ENCODE measurements at regions not wholly inside any gene's neighbourhood (a gene's known extent, or its start where the extent isn't known, plus 50 kb on each side); places are given as distances from the start of the nearest gene placed in this dataset.

- Histone ChIP-seq H3K4me1 (ENCODE audit: control insufficient read depth, insufficient read depth, low read length, unreplicated experiment) (peaks cover 29% of the 10 kb centered on the region), H2AFZ (ENCODE audit: low read length, unreplicated experiment) (no peak overlapping the region), H3K79me2 (ENCODE audit: control insufficient read depth, insufficient read depth, low read length, unreplicated experiment) (no peaks in the 10 kb centered on the region), H3K27ac (ENCODE audit: low read depth, low read length) (no peak overlapping the region), H3K27me3 (ENCODE audit: insufficient read depth, low read length) (peaks cover 11% of the 10 kb centered on the region), H3K36me3 (ENCODE audit: insufficient read depth, low read length) (no peaks in the 10 kb centered on the region), H3K4me3 (ENCODE audit: low read depth, low read length) (no peak overlapping the region)
Measured at GRCh38 chr10:30782537-30783461, 153.2 kb upstream of the LYZL2 start.

- no peaks in the 10 kb centered on the region for H3K36me3 ChIP-seq (ENCODE audit: insufficient read depth, low read length)
- no peak overlapping the region for H3K4me3 ChIP-seq (ENCODE audit: low read depth, low read length)
- no peak overlapping the region for H3K27ac ChIP-seq (ENCODE audit: low read depth, low read length)
- H2AFZ ChIP-seq (ENCODE audit: low read length, unreplicated experiment), result no peak overlapping the region
- peaks cover 28% of the 10 kb centered on the region for H3K4me1 ChIP-seq (ENCODE audit: control insufficient read depth, insufficient read depth, low read length, unreplicated experiment)
- H3K79me2 ChIP-seq (ENCODE audit: control insufficient read depth, insufficient read depth, low read length, unreplicated experiment), result no peaks in the 10 kb centered on the region
- H3K27me3 ChIP-seq (ENCODE audit: insufficient read depth, low read length), result peaks cover 14% of the 10 kb centered on the region
Measured at GRCh38 chr10:30782157-30782536, 152.6 kb upstream of the LYZL2 start.

DNA sequence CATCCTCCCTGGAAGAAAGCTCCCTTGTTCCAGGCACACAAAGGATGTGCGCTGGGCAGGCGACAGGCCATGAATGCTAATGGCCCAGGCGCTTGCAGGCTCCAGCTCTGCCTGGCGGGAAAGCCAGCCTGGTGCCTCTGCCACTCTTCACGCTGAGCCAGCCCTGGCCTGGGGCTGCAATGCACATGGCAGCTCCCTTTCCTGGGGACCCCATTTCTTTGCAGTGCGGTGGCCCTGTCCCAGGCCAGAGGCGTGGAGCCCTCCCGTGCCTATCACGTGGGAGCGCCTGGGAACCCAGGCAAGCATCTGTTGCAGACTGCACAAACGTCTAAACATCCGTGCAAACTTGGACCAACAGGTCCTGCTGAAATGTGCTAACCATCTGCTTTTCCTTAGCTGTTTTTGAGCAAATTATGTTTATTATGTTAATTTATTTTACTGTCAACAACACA lies 152.1 kb upstream of the LYZL2 start:
- Histone ChIP-seq H3K79me2 (ENCODE audit: control insufficient read depth, insufficient read depth, low read length, unreplicated experiment) (no peaks in the 10 kb centered on the region), H3K4me3 (ENCODE audit: low read depth, low read length) (no peak overlapping the region), H3K27ac (ENCODE audit: low read depth, low read length) (no peak overlapping the region), H3K27me3 (ENCODE audit: insufficient read depth, low read length) (peaks cover 14% of the 10 kb centered on the region), H3K4me1 (ENCODE audit: control insufficient read depth, insufficient read depth, low read length, unreplicated experiment) (peaks cover 29% of the 10 kb centered on the region), H3K36me3 (ENCODE audit: insufficient read depth, low read length) (no peaks in the 10 kb centered on the region), H2AFZ (ENCODE audit: low read length, unreplicated experiment) (no peak overlapping the region)

DNA sequence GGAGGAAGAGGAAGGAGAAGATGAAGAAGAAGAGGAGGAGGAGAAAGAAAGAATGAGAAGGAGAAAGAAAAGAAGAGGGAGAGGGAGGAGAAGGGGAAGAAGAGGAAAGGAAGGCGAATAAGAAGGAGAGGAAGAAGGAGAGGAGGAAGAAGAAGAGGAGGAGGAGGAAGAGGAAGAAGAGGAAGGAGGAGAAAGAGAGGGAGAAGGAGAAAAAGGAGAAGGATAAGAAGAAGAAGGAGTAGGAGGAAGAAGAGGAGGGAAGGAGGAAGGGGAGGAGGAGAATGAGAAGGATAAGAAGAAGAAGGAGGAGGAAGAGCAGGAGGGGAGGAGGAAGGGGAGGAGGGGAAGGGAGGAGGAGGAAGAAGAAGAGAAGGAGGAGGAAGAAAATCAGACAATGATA lies 149.2 kb upstream of the LYZL2 start:
- no peak overlapping the region for H3K4me3 ChIP-seq (ENCODE audit: low read depth, low read length)
- peaks cover 22% of the 10 kb centered on the region for H3K4me1 ChIP-seq (ENCODE audit: control insufficient read depth, insufficient read depth, low read length, unreplicated experiment)
- no peaks in the 10 kb centered on the region for H3K79me2 ChIP-seq (ENCODE audit: control insufficient read depth, insufficient read depth, low read length, unreplicated experiment)
- H2AFZ ChIP-seq (ENCODE audit: low read length, unreplicated experiment), result no peak overlapping the region
- no peaks in the 10 kb centered on the region for H3K36me3 ChIP-seq (ENCODE audit: insufficient read depth, low read length)
- peaks cover 14% of the 10 kb centered on the region for H3K27me3 ChIP-seq (ENCODE audit: insufficient read depth, low read length)
- H3K27ac ChIP-seq (ENCODE audit: low read depth, low read length), result no peak overlapping the region

DNA sequence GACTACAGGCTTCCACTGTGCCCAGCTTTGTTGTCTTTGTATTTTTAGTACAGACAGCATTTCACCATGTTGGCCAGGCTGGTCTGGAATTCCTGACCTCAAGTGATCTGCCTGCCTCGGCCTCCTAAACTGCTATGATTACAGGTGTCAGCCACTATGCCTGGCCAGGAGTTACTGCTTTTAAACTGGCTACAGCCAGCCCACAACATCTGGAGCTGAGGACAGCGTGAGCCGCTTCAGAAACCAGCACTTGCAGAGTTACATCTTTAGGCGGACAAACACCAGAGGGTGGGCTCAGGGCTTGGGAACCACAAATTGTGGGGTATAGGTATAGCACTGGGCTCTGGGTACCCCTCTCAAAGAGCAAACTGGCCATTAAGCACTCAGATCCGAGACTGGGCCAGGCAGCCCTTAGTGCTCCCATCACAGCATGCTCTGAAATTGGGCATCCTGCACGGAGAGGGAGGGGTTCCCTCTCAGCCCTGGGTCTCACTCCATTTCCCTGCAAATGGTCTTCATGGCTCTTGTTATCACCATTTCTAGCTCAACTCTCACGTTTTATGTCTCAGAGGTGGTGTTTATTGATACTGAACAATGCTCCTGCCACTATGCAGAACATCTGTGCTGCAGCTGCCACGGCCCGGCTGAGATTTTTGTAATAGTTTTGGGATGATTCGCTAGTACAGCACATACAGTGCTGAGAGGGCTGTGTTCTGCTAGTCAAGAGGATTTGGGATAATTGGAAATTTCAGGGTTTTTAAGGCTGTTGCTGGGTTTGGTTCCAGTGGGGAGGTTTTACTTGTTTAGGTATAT lies 146.4 kb upstream of the LYZL2 start:
- Histone ChIP-seq H2AFZ (ENCODE audit: low read length, unreplicated experiment) (no peak overlapping the region), H3K79me2 (ENCODE audit: control insufficient read depth, insufficient read depth, low read length, unreplicated experiment) (no peaks in the 10 kb centered on the region), H3K27ac (ENCODE audit: low read depth, low read length) (no peak overlapping the region), H3K27me3 (ENCODE audit: insufficient read depth, low read length) (peaks cover 14% of the 10 kb centered on the region), H3K4me1 (ENCODE audit: control insufficient read depth, insufficient read depth, low read length, unreplicated experiment) (peaks cover 5% of the 10 kb centered on the region), H3K36me3 (ENCODE audit: insufficient read depth, low read length) (no peaks in the 10 kb centered on the region), H3K4me3 (ENCODE audit: low read depth, low read length) (no peak overlapping the region)

- H2AFZ ChIP-seq (ENCODE audit: low read length, unreplicated experiment), result no peak overlapping the region
Measured at GRCh38 chr10:30774261-30774660, 144.7 kb upstream of the LYZL2 start.

DNA sequence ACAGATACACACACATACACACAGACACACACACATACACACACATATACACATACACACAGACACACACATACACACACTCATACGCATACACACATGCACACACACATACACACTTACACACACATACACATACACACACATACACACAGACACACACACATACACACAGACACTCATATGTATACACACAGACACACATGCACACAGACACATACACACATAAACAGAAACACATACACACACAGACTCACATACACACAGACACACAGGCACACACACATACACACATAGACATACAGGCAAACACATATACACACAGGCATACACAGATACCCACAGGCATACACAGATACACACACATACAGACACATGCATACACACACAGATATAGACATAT lies 143.9 kb upstream of the LYZL2 start:
- no peak overlapping the region for H3K27ac ChIP-seq (ENCODE audit: low read depth, low read length)
- no peak overlapping the region for H2AFZ ChIP-seq (ENCODE audit: low read length, unreplicated experiment)
- H3K4me1 ChIP-seq (ENCODE audit: control insufficient read depth, insufficient read depth, low read length, unreplicated experiment), result peaks cover 5% of the 10 kb centered on the region
- no peaks in the 10 kb centered on the region for H3K79me2 ChIP-seq (ENCODE audit: control insufficient read depth, insufficient read depth, low read length, unreplicated experiment)
- H3K36me3 ChIP-seq (ENCODE audit: insufficient read depth, low read length), result no peaks in the 10 kb centered on the region
- H3K27me3 ChIP-seq (ENCODE audit: insufficient read depth, low read length), result peaks cover 7% of the 10 kb centered on the region
- H3K4me3 ChIP-seq (ENCODE audit: low read depth, low read length), result no peak overlapping the region

More at GRCh38 chr10:30774261-30774660, 144.7 kb upstream of the LYZL2 start:
- Histone ChIP-seq H3K27ac (ENCODE audit: low read depth, low read length) (no peak overlapping the region), H3K79me2 (ENCODE audit: control insufficient read depth, insufficient read depth, low read length, unreplicated experiment) (no peaks in the 10 kb centered on the region), H3K36me3 (ENCODE audit: insufficient read depth, low read length) (no peaks in the 10 kb centered on the region), H3K4me1 (ENCODE audit: control insufficient read depth, insufficient read depth, low read length, unreplicated experiment) (peaks cover 5% of the 10 kb centered on the region), H3K27me3 (ENCODE audit: insufficient read depth, low read length) (peaks cover 12% of the 10 kb centered on the region), H3K4me3 (ENCODE audit: low read depth, low read length) (no peak overlapping the region)

DNA sequence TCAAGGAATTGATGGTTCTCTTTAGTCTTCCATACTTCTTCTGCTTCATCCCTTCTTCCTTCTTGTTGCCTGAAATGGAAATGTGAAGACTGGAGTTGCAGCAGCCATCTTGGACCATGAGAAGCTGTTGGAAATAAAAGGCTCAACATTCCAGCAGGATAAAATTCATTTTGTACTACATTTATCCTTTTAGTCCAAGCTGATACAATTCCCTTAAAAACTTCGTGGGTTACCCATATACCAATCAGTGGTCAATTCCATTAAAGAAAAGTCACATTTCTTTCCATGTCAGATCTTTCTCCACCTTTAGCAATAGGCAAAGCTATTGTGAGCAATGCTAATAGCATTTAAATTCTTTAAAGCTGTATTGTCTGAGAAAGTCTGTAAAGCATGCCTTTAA lies 141.3 kb upstream of the LYZL2 start:
- no peak overlapping the region for H3K4me3 ChIP-seq (ENCODE audit: low read depth, low read length)
- no peaks in the 10 kb centered on the region for H3K79me2 ChIP-seq (ENCODE audit: control insufficient read depth, insufficient read depth, low read length, unreplicated experiment)
- H3K27me3 ChIP-seq (ENCODE audit: insufficient read depth, low read length), result no peaks in the 10 kb centered on the region
- no peak overlapping the region for H3K27ac ChIP-seq (ENCODE audit: low read depth, low read length)
- no peaks in the 10 kb centered on the region for H3K4me1 ChIP-seq (ENCODE audit: control insufficient read depth, insufficient read depth, low read length, unreplicated experiment)
- no peaks in the 10 kb centered on the region for H3K36me3 ChIP-seq (ENCODE audit: insufficient read depth, low read length)
- H2AFZ ChIP-seq (ENCODE audit: low read length, unreplicated experiment), result no peak overlapping the region

DNA sequence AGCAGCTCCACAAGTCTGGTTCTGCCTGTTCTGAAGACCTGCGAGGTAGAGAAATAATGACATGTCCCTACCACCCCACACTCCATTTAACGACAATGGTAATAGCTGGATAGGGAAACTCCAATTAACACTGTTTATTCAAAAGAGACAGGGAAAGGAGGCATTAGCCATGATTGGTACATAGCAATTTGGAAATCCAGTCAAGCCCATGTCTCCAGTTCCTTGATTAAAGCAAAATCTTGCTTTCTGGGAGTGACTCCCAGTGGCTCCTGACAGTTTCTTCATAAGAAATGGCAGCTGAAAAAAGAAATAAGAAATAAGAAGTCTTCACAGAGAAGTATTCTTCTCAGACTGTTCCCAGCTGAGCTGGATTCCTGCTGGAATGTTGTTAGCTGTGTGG lies 140.7 kb upstream of the LYZL2 start:
- H3K4me1 ChIP-seq (ENCODE audit: control insufficient read depth, insufficient read depth, low read length, unreplicated experiment), result no peaks in the 10 kb centered on the region

GRCh38 chr10:30769361-30769760 lies 139.8 kb upstream of the LYZL2 start:
- H3K4me3 ChIP-seq (ENCODE audit: low read depth, low read length), result no peak overlapping the region
- H3K27me3 ChIP-seq (ENCODE audit: insufficient read depth, low read length), result no peaks in the 10 kb centered on the region
- H3K36me3 ChIP-seq (ENCODE audit: insufficient read depth, low read length), result no peaks in the 10 kb centered on the region
- no peak overlapping the region for H3K27ac ChIP-seq (ENCODE audit: low read depth, low read length)
- H2AFZ ChIP-seq (ENCODE audit: low read length, unreplicated experiment), result no peak overlapping the region
- H3K4me1 ChIP-seq (ENCODE audit: control insufficient read depth, insufficient read depth, low read length, unreplicated experiment), result no peaks in the 10 kb centered on the region
- no peaks in the 10 kb centered on the region for H3K79me2 ChIP-seq (ENCODE audit: control insufficient read depth, insufficient read depth, low read length, unreplicated experiment)

More for the DNA sequence above, 140.7 kb upstream of the LYZL2 start:
- no peak overlapping the region for H2AFZ ChIP-seq (ENCODE audit: low read length, unreplicated experiment)
- no peaks in the 10 kb centered on the region for H3K79me2 ChIP-seq (ENCODE audit: control insufficient read depth, insufficient read depth, low read length, unreplicated experiment)
- no peak overlapping the region for H3K4me3 ChIP-seq (ENCODE audit: low read depth, low read length)
- no peak overlapping the region for H3K27ac ChIP-seq (ENCODE audit: low read depth, low read length)
- H3K36me3 ChIP-seq (ENCODE audit: insufficient read depth, low read length), result no peaks in the 10 kb centered on the region
- no peaks in the 10 kb centered on the region for H3K27me3 ChIP-seq (ENCODE audit: insufficient read depth, low read length)
